ENCODE measurements at regions not wholly inside any gene's neighbourhood (a gene's known extent, or its start where the extent isn't known, plus 50 kb on each side); places are given as distances from the start of the nearest gene placed in this dataset.

DNA sequence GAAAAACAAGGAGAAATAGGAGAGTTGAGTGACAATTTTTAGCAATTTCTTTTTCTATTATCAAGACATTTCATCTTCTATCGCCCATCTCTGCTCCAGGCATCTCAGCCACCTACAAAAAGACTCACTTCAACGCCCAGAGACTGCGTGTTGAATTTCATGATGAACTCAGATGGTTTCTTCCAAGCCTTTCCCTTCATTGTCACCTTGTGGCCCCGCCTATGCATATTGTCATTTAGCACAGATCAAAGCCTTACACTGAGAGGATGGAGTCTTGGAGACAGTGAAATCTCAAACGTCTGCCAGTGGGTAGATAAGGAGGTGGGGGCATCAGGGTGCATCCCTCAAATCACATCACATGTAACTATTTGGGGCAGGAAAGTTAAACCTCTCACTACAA is 319.4 kb downstream of the SIPA1L2 start:
- Mint-ChIP-seq H3K27me3 (peaks cover 0 to 12% (median 8%) of the 10 kb centered on the region in 3 donors), H3K4me1 (no peaks in the 10 kb centered on the region), H3K36me3 (no peaks in the 10 kb centered on the region), H3K27ac (no peak overlapping the region), H3K4me3 (no peak overlapping the region), H3K9me3 (peaks cover 7 to 32% (median 18%) of the 10 kb centered on the region in 7 donors)
- DNase-seq (no peak), ATAC-seq (ENCODE audit: low read depth in 2 of 2) (no peak)

GRCh38 chr1:232308616-232309015 is 321.3 kb downstream of the SIPA1L2 start:
- Mint-ChIP-seq H3K27me3 (peaks cover 7 to 15% (median 8%) of the 10 kb centered on the region in 3 donors), H3K4me3 (no peak overlapping the region), H3K36me3 (no peaks in the 10 kb centered on the region), H3K9me3 (peaks cover 7 to 20% (median 15%) of the 10 kb centered on the region in 7 donors), H3K27ac (no peak overlapping the region), H3K4me1 (no peaks in the 10 kb centered on the region)
- no peak for ATAC-seq (ENCODE audit: low read depth in 2 of 2)
- no peak for DNase-seq

GRCh38 chr1:232307296-232308017 is 322.5 kb downstream of the SIPA1L2 start:
- no peak overlapping the region for H3K4me3 Mint-ChIP-seq
- H3K9me3 Mint-ChIP-seq, result peaks cover 3 to 8% (median 6%) of the 10 kb centered on the region in 7 donors
- no peaks in the 10 kb centered on the region for H3K4me1 Mint-ChIP-seq
- peaks cover 7 to 17% (median 10%) of the 10 kb centered on the region in 3 donors for H3K27me3 Mint-ChIP-seq
- no peak overlapping the region for H3K27ac Mint-ChIP-seq
- ATAC-seq (ENCODE audit: low read depth in 2 of 2) (no peak), DNase-seq (no peak)
- no peaks in the 10 kb centered on the region for H3K36me3 Mint-ChIP-seq

DNA sequence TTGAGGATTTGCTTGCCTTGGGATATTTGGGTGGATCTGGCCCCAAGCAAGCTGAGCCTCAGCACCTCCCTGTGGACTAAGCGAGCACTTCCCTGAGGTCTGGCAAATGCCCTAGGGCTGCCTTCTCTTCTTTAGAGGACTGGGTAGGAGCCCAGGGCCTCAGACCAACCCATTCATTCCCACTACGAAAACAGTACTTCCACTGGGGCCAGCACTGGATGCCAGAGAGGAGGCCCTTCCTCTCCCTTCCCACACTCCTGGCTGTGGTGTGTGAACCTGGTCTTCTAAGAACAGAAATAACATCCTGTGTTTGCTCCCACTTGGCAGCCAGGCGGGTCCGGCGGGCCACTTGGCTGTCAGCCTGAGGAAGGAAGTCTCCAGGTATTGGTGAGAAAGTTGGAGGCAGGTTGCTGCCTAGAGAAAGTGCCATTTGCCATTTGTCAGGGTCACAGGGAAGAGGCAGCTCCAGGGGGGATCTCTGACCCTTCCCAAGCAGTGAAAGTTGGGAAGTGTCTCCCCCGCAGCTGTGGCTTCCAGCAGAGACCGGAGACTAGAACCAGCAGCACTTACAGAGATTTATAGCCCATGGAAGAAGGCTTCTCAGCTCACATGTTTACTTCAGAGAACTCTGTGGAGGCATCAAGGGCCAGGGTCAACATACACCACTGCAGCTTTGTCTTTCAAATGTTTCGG is 323.5 kb downstream of the SIPA1L2 start:
- ATAC-seq (ENCODE audit: low read depth in 2 of 2) (no peak), DNase-seq (no peak)
- no peaks in the 10 kb centered on the region for H3K4me1 Mint-ChIP-seq
- H3K36me3 Mint-ChIP-seq, result no peaks in the 10 kb centered on the region
- no peak overlapping the region for H3K4me3 Mint-ChIP-seq
- peaks cover 7 to 18% (median 15%) of the 10 kb centered on the region in 3 donors for H3K27me3 Mint-ChIP-seq
- peaks cover 0 to 7% (median 2%) of the 10 kb centered on the region in 7 donors for H3K9me3 Mint-ChIP-seq
- no peak overlapping the region for H3K27ac Mint-ChIP-seq

- Mint-ChIP-seq H3K9me3 (peaks cover 0 to 5% (median 2%) of the 10 kb centered on the region in 7 donors), H3K4me3 (no peak overlapping the region), H3K27me3 (peaks cover 12 to 23% (median 14%) of the 10 kb centered on the region in 3 donors), H3K36me3 (no peaks in the 10 kb centered on the region), H3K4me1 (no peaks in the 10 kb centered on the region), H3K27ac (no peak overlapping the region)
- ATAC-seq (ENCODE audit: low read depth in 2 of 2), result no peak
- no peak for DNase-seq
Observed at GRCh38 chr1:232305050-232305449, 324.9 kb downstream of the SIPA1L2 start.

DNA sequence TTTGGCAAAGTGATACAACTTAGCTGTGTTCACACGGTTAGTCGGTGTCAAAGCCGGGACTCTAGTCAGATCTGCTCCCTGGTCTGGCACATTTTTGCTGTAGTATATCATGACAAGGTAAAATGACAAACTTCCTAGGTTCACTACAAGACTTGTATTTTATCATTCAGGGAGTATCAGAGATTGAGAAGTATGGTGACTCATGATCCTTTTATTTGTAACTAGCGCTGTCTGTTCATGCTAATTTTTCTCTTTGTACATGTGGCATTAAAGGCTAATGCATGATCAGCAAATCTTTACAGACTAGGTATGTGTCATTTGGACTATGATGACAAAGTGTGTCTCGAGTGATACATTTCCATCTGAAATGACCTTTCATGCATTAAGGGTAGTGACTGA is 326.7 kb downstream of the SIPA1L2 start:
- H3K27ac Mint-ChIP-seq, result no peak overlapping the region
- DNase-seq, result no peak
- no peaks in the 10 kb centered on the region for H3K4me1 Mint-ChIP-seq
- no peak for ATAC-seq (ENCODE audit: low read depth in 2 of 2)
- no peak overlapping the region for H3K4me3 Mint-ChIP-seq
- H3K27me3 Mint-ChIP-seq, result peaks cover 14 to 24% (median 21%) of the 10 kb centered on the region in 3 donors
- H3K36me3 Mint-ChIP-seq, result no peaks in the 10 kb centered on the region
- peaks cover 0 to 3% (median 0%) of the 10 kb centered on the region in 7 donors for H3K9me3 Mint-ChIP-seq

DNA sequence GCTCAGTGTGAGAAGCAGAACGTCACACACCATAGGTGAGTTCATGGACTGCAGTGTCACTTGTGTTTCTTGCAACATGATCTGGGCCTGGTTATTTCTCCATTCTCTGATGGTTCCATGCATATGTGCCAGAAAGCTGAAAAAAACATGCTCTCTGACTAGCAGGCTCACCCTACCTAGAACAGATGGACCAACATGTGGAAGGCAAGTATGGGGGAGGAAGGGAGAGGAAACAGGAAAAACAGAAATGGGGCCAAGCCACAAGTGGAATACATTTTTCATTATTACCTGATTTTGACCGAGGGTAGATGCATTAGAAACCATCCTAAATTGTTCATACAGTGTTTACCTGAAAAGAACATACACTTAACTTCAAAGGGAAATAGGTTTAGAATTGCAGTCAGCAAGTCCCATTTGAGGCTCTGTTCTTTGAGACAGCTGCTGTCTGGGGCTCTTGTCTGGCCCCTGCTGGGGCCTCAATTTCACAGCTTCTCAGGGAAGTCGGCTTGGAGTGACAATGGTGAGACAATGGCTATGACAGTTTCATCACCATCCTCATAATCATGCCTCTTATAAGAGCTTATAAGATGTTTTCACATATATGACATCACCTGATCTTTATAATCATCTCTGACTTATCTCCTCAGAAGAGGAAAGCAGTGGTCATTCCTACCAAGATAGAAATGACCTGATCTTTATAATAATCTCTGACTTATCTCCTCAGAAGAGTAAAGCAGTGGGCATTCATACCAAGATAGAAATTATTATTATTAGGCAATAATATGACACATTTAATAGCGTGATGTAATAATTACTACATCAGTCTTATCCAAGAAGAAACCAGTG is 327.3 kb downstream of the SIPA1L2 start:
- no peaks in the 10 kb centered on the region for H3K4me1 Mint-ChIP-seq
- H3K9me3 Mint-ChIP-seq, result peaks cover 0 to 3% (median 0%) of the 10 kb centered on the region in 7 donors
- H3K4me3 Mint-ChIP-seq, result no peak overlapping the region
- no peak overlapping the region for H3K27ac Mint-ChIP-seq
- ATAC-seq (ENCODE audit: low read depth in 2 of 2), result no peak
- H3K27me3 Mint-ChIP-seq, result peaks cover 14 to 24% (median 21%) of the 10 kb centered on the region in 3 donors
- no peaks in the 10 kb centered on the region for H3K36me3 Mint-ChIP-seq
- no peak for DNase-seq

GRCh38 chr1:232301246-232301645 is 328.7 kb downstream of the SIPA1L2 start:
- peaks cover 18 to 24% (median 21%) of the 10 kb centered on the region in 3 donors for H3K27me3 Mint-ChIP-seq
- DNase-seq, result no peak
- no peak for ATAC-seq (ENCODE audit: low read depth in 2 of 2)
- no peaks in the 10 kb centered on the region for H3K36me3 Mint-ChIP-seq
- H3K4me1 Mint-ChIP-seq, result no peaks in the 10 kb centered on the region
- no peak overlapping the region for H3K4me3 Mint-ChIP-seq
- no peak overlapping the region for H3K27ac Mint-ChIP-seq
- peaks cover 0 to 3% (median 0%) of the 10 kb centered on the region in 7 donors for H3K9me3 Mint-ChIP-seq

DNA sequence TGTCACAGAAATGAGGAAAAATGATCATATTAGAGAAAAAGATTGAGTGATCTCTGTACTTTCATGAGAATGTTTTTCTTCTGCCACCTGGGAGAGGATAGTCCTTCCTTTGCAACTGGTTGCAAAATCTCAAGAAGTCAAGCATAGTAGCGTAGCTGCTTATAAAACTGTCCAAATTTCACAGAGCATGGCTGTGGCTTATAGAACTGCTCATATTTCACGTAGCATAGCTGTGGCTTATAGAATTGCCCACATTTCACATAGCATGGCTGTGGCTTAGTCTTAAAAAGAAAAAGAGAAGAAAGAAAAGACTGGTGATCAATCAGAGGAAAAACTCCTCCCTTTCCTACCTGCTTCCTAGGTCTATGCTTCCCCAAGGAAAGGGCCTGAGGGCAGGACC is 329.5 kb downstream of the SIPA1L2 start:
- H3K4me1 Mint-ChIP-seq, result no peaks in the 10 kb centered on the region
- DNase-seq (no peak), ATAC-seq (ENCODE audit: low read depth in 2 of 2) (no peak)
- no peak overlapping the region for H3K27ac Mint-ChIP-seq
- H3K4me3 Mint-ChIP-seq, result no peak overlapping the region
- no peaks in the 10 kb centered on the region for H3K36me3 Mint-ChIP-seq
- H3K9me3 Mint-ChIP-seq, result peaks cover 0 to 3% (median 0%) of the 10 kb centered on the region in 7 donors
- peaks cover 20 to 24% (median 21%) of the 10 kb centered on the region in 3 donors for H3K27me3 Mint-ChIP-seq

GRCh38 chr1:232296461-232296860 is 333.5 kb downstream of the SIPA1L2 start:
- Mint-ChIP-seq H3K9me3 (peaks cover 0 to 3% (median 0%) of the 10 kb centered on the region in 7 donors), H3K27me3 (peaks cover 14 to 19% (median 19%) of the 10 kb centered on the region in 3 donors), H3K36me3 (no peaks in the 10 kb centered on the region), H3K4me3 (no peak overlapping the region), H3K27ac (peak overlapping the region in 1 of 6 donors; percentile 13), H3K4me1 (no peaks in the 10 kb centered on the region)
- ATAC-seq (ENCODE audit: low read depth in 2 of 2) (no peak), DNase-seq (no peak)

GRCh38 chr1:232293361-232293760 is 336.6 kb downstream of the SIPA1L2 start:
- no peak for DNase-seq
- ATAC-seq (ENCODE audit: low read depth in 2 of 2), result no peak
- H3K36me3 Mint-ChIP-seq, result no peaks in the 10 kb centered on the region
- H3K27me3 Mint-ChIP-seq, result peaks cover 18 to 21% (median 19%) of the 10 kb centered on the region in 3 donors
- peaks cover 0 to 5% (median 0%) of the 10 kb centered on the region in 7 donors for H3K9me3 Mint-ChIP-seq
- H3K4me1 Mint-ChIP-seq, result no peaks in the 10 kb centered on the region
- no peak overlapping the region for H3K4me3 Mint-ChIP-seq
- no peak overlapping the region for H3K27ac Mint-ChIP-seq

DNA sequence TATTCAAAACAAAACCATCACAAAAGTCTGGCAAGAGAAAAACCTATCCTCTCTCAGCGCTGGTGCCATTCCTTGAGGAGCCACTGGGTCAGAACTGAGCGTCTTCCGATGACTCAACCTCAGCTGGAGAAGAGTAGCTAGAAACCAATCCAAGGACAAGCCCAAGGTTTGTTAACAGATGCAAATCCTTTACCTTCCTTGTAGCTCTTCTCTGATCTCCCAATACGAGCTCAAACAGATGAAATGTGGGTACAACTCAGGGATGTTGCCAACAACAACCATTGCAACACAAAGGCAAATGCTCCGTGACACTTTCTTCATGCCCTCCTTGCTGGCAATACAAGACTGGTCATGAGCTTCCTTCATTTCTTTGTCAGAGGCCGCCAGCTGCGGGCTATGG is 337.1 kb downstream of the SIPA1L2 start:
- H3K27ac Mint-ChIP-seq, result no peak overlapping the region
- peaks cover 17 to 21% (median 17%) of the 10 kb centered on the region in 3 donors for H3K27me3 Mint-ChIP-seq
- peaks cover 0 to 5% (median 0%) of the 10 kb centered on the region in 7 donors for H3K9me3 Mint-ChIP-seq
- no peak overlapping the region for H3K4me3 Mint-ChIP-seq
- no peak for ATAC-seq (ENCODE audit: low read depth in 2 of 2)
- H3K36me3 Mint-ChIP-seq, result no peaks in the 10 kb centered on the region
- H3K4me1 Mint-ChIP-seq, result no peaks in the 10 kb centered on the region
- no peak for DNase-seq

DNA sequence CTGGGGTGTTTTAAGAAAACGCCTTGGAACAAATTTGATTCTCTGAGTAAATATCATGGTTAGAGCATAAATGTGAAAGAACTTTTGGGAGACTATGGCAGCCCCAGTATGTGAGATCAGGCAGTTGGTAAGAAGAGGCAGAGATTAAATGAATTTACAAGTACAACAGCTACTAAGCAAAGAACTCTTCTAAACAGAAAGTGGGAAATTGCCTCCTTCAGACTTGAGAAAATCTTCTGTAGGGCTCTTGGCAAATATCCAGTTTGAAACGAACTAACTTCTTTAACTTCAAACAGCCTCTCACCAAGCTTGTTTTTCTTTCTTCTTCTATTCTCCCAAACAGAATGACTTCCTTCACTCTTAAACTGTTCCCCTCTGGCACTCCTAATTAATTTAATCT is 337.7 kb downstream of the SIPA1L2 start:
- Mint-ChIP-seq H3K27me3 (peaks cover 17 to 21% (median 17%) of the 10 kb centered on the region in 3 donors), H3K36me3 (no peaks in the 10 kb centered on the region), H3K9me3 (peaks cover 0 to 5% (median 0%) of the 10 kb centered on the region in 7 donors), H3K4me3 (no peak overlapping the region), H3K27ac (no peak overlapping the region), H3K4me1 (no peaks in the 10 kb centered on the region)
- no peak for DNase-seq
- ATAC-seq (ENCODE audit: low read depth in 2 of 2), result no peak

Data from naive B cell (primary cell).